IMR-90 (cell line): ENCODE measurements at regions not wholly inside any gene's neighbourhood (a gene's known extent, or its start where the extent isn't known, plus 50 kb on each side); places are given as distances from the start of the nearest gene placed in this dataset.

Source experiments
- ATAC-seq: fragments of 200-7000 bp; cut with Tn5 transposase; 2 replicates; pipeline ENCODE4 v1.9.1; 2020; ENCODE audit warnings: low read depth, mild to moderate bottlenecking, moderate library complexity
- BruUV-seq: library from RNA; stranded (reverse); fragments of 400-500 nt; replicated peaks from 2 replicates; lab custom pipeline; 2021; lab: Mats Ljungman, UMichigan
- CTCF ChIA-PET: fragments of 300-600 bp; formaldehyde crosslinking; extraction: SDS; loops from one replicate; lab custom pipeline; 2021; ENCODE audit warnings: antibody characterized with exemption; lab: Yijun Ruan, JAX
- POLR2A ChIA-PET: fragments of 300-600 bp; sonication (Branson Sonifier 250); formaldehyde crosslinking; loops from one replicate; lab custom pipeline; 2022; ENCODE audit warnings: antibody characterized with exemption; ENCODE audit not compliant: unreplicated experiment; lab: Charles Lee
- DNase-seq: peaks from one replicate; pipeline ENCODE4 v3.0.0; 2013
- H2AFZ ChIP-seq: replicated peaks from 2 replicates; pipeline ENCODE3; 2013; ENCODE audit warnings: low read length, mild to moderate bottlenecking; ENCODE audit not compliant: poor library complexity
- H2AK5ac ChIP-seq: 2 replicates; pipeline ENCODE4 v1.6.1; 2013; ENCODE audit warnings: low read depth, low read length, inconsistent platforms
- H2AK9ac ChIP-seq: replicated peaks from 2 replicates; pipeline ENCODE3; 2013; ENCODE audit warnings: mild to moderate bottlenecking, low read depth, low read length, moderate library complexity; ENCODE audit not compliant: poor library complexity
- H2BK120ac ChIP-seq: 2 replicates; pipeline ENCODE4 v1.6.1; 2013; ENCODE audit warnings: low read depth, low read length, inconsistent platforms
- H2BK15ac ChIP-seq: 3 replicates; pipeline ENCODE4 v1.6.1; 2013; ENCODE audit warnings: low read depth, low read length, inconsistent platforms
- H2BK20ac ChIP-seq: 2 replicates; pipeline ENCODE4 v1.6.1; 2013; ENCODE audit warnings: low read depth, mild to moderate bottlenecking, inconsistent platforms, low read length, moderate library complexity
- H2BK5ac ChIP-seq: 2 replicates; pipeline ENCODE4 v1.6.1; 2013; ENCODE audit warnings: mild to moderate bottlenecking, low read depth, low read length, inconsistent platforms; ENCODE audit not compliant: poor library complexity, severe bottlenecking
- H3K14ac ChIP-seq: replicated peaks from 2 replicates; pipeline ENCODE4 v1.6.1; 2013; ENCODE audit warnings: low read depth, low read length, inconsistent platforms
- H3K18ac ChIP-seq: 2 replicates; pipeline ENCODE4 v1.6.1; 2013; ENCODE audit warnings: low read depth, low read length, control low read depth
- H3K23ac ChIP-seq: 2 replicates; pipeline ENCODE4 v1.6.1; 2013; ENCODE audit warnings: low read depth, low read length, inconsistent platforms
- H3K27ac ChIP-seq: 2 replicates; pipeline ENCODE4 v1.5.1; 2013; ENCODE audit warnings: mild to moderate bottlenecking, control low read depth, low read length; ENCODE audit not compliant: insufficient read depth
- H3K27me3 ChIP-seq: 2 replicates; pipeline ENCODE4 v1.6.1; 2013; ENCODE audit warnings: low read length; ENCODE audit not compliant: control insufficient read depth, insufficient read depth
- H3K36me3 ChIP-seq: 2 replicates; pipeline ENCODE4 v1.6.1; 2013; ENCODE audit warnings: low read length, mixed read lengths; ENCODE audit not compliant: control insufficient read depth, insufficient read depth
- H3K4ac ChIP-seq: 2 replicates; pipeline ENCODE4 v1.6.1; 2013; ENCODE audit warnings: low read depth, low read length, inconsistent platforms
- H3K4me1 ChIP-seq: 2 replicates; pipeline ENCODE4 v1.6.1; 2013; ENCODE audit warnings: low read length, mixed read lengths; ENCODE audit not compliant: control insufficient read depth, insufficient read depth
- H3K4me2 ChIP-seq: 2 replicates; pipeline ENCODE4 v1.6.1; 2013; ENCODE audit warnings: low read depth, mild to moderate bottlenecking, control low read depth, low read length, moderate library complexity
- H3K4me3 ChIP-seq: 2 replicates; pipeline ENCODE4 v1.5.1; 2013; ENCODE audit warnings: low read depth, mild to moderate bottlenecking, control low read depth, low read length, moderate library complexity; ENCODE audit not compliant: insufficient read depth
- H3K56ac ChIP-seq: 2 replicates; pipeline ENCODE4 v1.6.1; 2013; ENCODE audit warnings: low read length, inconsistent platforms; ENCODE audit not compliant: insufficient read depth; ENCODE audit errors: extremely low read depth
- H3K79me1 ChIP-seq, 2 experiments: 2 replicates each; pipeline ENCODE4 v1.6.1; 2013; ENCODE audit warnings: low read length in 2 of 2, inconsistent platforms in 1 of 2, low read depth in 1 of 2
- H3K9ac ChIP-seq: 2 replicates; pipeline ENCODE4 v1.6.1; 2013; ENCODE audit warnings: low read depth, low read length, control low read depth
- H3K9me1 ChIP-seq: 2 replicates; pipeline ENCODE4 v1.6.1; 2013; ENCODE audit warnings: low read length, inconsistent platforms; ENCODE audit not compliant: insufficient read depth
- H3K9me3 ChIP-seq: 2 replicates; pipeline ENCODE4 v1.6.1; 2013; ENCODE audit warnings: low read length; ENCODE audit not compliant: control insufficient read depth, insufficient read depth
- H4K20me1 ChIP-seq: 2 replicates; pipeline ENCODE4 v1.6.1; 2013; ENCODE audit warnings: low read length, inconsistent platforms; ENCODE audit not compliant: insufficient read depth
- H4K5ac ChIP-seq: 2 replicates; pipeline ENCODE4 v1.6.1; 2013; ENCODE audit warnings: mild to moderate bottlenecking, low read depth, low read length, control low read depth
- H4K8ac ChIP-seq, 2 experiments: 2 replicates each; pipeline ENCODE4 v1.6.1; 2013; ENCODE audit warnings: low read depth in 2 of 2, low read length in 2 of 2, control low read depth in 1 of 2, inconsistent platforms in 1 of 2
- H4K91ac ChIP-seq: 2 replicates; pipeline ENCODE4 v1.6.1; 2013; ENCODE audit warnings: low read depth, low read length, inconsistent platforms; ENCODE audit not compliant: insufficient read depth
- BHLHE40 ChIP-seq: fragments of 150-350 bp; IDR thresholded peaks from 2 replicates; pipeline ENCODE4 v1.6.1; 2016; ENCODE audit warnings: mild to moderate bottlenecking, low read depth, low read length
- CTCF ChIP-seq: conservative IDR thresholded peaks from 2 replicates; pipeline ENCODE4 v1.5.1; 2012; ENCODE audit warnings: mild to moderate bottlenecking, low read depth, low read length, improper control_type of control experiment
- ELK1 ChIP-seq: fragments of 150-350 bp; IDR thresholded peaks from 2 replicates; pipeline ENCODE4 v1.6.1; 2016; ENCODE audit warnings: low read depth, mild to moderate bottlenecking, low read length, moderate library complexity, borderline replicate concordance
- MAFK ChIP-seq: IDR thresholded peaks from 2 replicates; pipeline ENCODE4 v1.6.1; 2012; ENCODE audit warnings: low read depth, low read length, improper control_type of control experiment
- MXI1 ChIP-seq: IDR thresholded peaks from 2 replicates; pipeline ENCODE4 v1.6.1; 2012; ENCODE audit warnings: low read depth, mild to moderate bottlenecking, low read length, moderate library complexity, borderline replicate concordance
- NFE2L2 ChIP-seq: fragments of 150-350 bp; IDR thresholded peaks from 2 replicates; pipeline ENCODE4 v1.6.1; 2016; ENCODE audit warnings: low read depth, mild to moderate bottlenecking, low read length
- RAD21 ChIP-seq: IDR thresholded peaks from 2 replicates; pipeline ENCODE4 v1.6.1; 2012; ENCODE audit warnings: low read length, improper control_type of control experiment
- RCOR1 ChIP-seq: IDR thresholded peaks from 2 replicates; pipeline ENCODE4 v1.6.1; 2012; ENCODE audit warnings: mild to moderate bottlenecking, low read length, improper control_type of control experiment; ENCODE audit not compliant: insufficient replicate concordance
- SMC3 ChIP-seq: fragments of 150-350 bp; IDR thresholded peaks from 2 replicates; pipeline ENCODE4 v1.6.1; 2016; ENCODE audit warnings: low read depth, mild to moderate bottlenecking, antibody characterized with exemption, low read length, moderate library complexity
- USF2 ChIP-seq: fragments of 150-350 bp; IDR thresholded peaks from 2 replicates; pipeline ENCODE4 v1.6.1; 2017; ENCODE audit warnings: mild to moderate bottlenecking, antibody characterized with exemption, low read length, low read depth
- WGBS, 2 experiments: methylation state at CpG; one replicate each; pipeline versions ENCODE4 v1.1.5 to v1.1.7; 2013; ENCODE audit warnings: missing lambda C conversion rate in 2 of 2; ENCODE audit not compliant: insufficient read length in 1 of 2; ENCODE audit errors: extremely low coverage in 2 of 2; 5-methylcytosine and 5-hydroxymethylcytosine counted together
- dilution Hi-C: fragments of 300-500 bp; cut with HindIII; formaldehyde crosslinking; loops from one replicate; pipeline ENCODE4 v1.14.3; 2018; ENCODE audit warnings: low sequenced_read_pairs; ENCODE audit not compliant: unreplicated experiment
- in situ Hi-C: fragments of 300-500 bp; cut with MboI; formaldehyde crosslinking; loops from 3 replicates; pipeline ENCODE4 v1.14.3; 2019; ENCODE audit warnings: low sequenced_read_pairs, inconsistent platforms, mixed read lengths
- intact Hi-C: fragments of 100-400 bp; cut with micrococcal nuclease; formaldehyde crosslinking; loops from 2 replicates; pipeline ENCODE4 v1.10.0; 2022

GRCh38 chr7:22561321-22561811, 61.4 kb upstream of the STEAP1B start (continued):
- TF ChIP-seq ELK1 = no peak

GRCh38 chr7:22559829-22560489, 60.0 kb upstream of the STEAP1B start:
- H3K4me3 ChIP-seq = no peak overlapping the region
- peaks cover 4% of the 10 kb centered on the region; the same call in 1 of the 2 replicates for H3K9me1 ChIP-seq
- peak; percentile 47 for ATAC-seq
- H2BK120ac ChIP-seq = peak overlapping the region; percentile 96
- peak overlapping the region; percentile 90; the same call in 1 of the 2 replicates for H3K27ac ChIP-seq
- CTCF ChIA-PET = interaction anchor here (0.7 to 3.2 kb wide), 9 partner anchors 24 to 496 kb away, joined by 3 to 37 read pairs (median 6); partner anchors contain the start of gene IL6
- peak overlapping the region; percentile 41; the same call in 1 of the 2 replicates for H4K91ac ChIP-seq
- peak; percentile 86 for DNase-seq
- peak overlapping the region; percentile 46 for H3K9ac ChIP-seq
- H3K4me1 ChIP-seq = peaks cover 31% of the 10 kb centered on the region
- H4K20me1 ChIP-seq = no peaks in the 10 kb centered on the region
- H3K56ac ChIP-seq = no peak overlapping the region
- peak overlapping the region; percentile 25 to 79 for H4K8ac ChIP-seq
- H3K36me3 ChIP-seq = no peaks in the 10 kb centered on the region
- peak overlapping the region; percentile 85; the same call in 2 of the 3 replicates for H2BK15ac ChIP-seq
- peak overlapping the region; percentile 94 for H3K4ac ChIP-seq
- no peak overlapping the region for H2AK9ac ChIP-seq
- peak overlapping the region; percentile 73; the same call in 1 of the 2 replicates for H2BK20ac ChIP-seq
- H3K4me2 ChIP-seq = no peak overlapping the region
- H3K79me1 ChIP-seq = peaks cover 0 to 15% of the 10 kb centered on the region in 2 experiments; a peak in 2 of 4 replicates
- H3K23ac ChIP-seq = no peak overlapping the region
- H2AK5ac ChIP-seq = peak overlapping the region; percentile 77
- POLR2A ChIA-PET = interaction anchor here (3.1 kb wide), 1 partner anchor 168 kb away, joined by 38 read pairs; the partner anchor contains the start of gene IL6
- dilution Hi-C loops (loop anchor here (25.0 kb wide), 1 partner anchor 502 kb away; no protein-coding TSS in a partner anchor), intact Hi-C loops (loop anchor here (1.0 to 5.0 kb wide), 6 partner anchors 87 to 495 kb away; no protein-coding TSS in a partner anchor), in situ Hi-C loops (loop anchor here (5.0 kb wide), 2 partner anchors 162 to 497 kb away; no protein-coding TSS in a partner anchor)
- H4K5ac ChIP-seq = peak overlapping the region; percentile 17; the same call in 1 of the 2 replicates
- peak overlapping the region; percentile 21 for H3K18ac ChIP-seq
- no CpG with 5 or more reads among the region's 13 CpGs for whole genome bisulfite sequencing, 2 experiments
- H3K9me3 ChIP-seq = no peaks in the 10 kb centered on the region
- H3K14ac ChIP-seq = no peak overlapping the region
- H2AFZ ChIP-seq = no peak overlapping the region
- no peak overlapping the region for H2BK5ac ChIP-seq
- H3K27me3 ChIP-seq = no peaks in the 10 kb centered on the region; the same call in 1 of the 2 replicates
- BruUV-seq = no TSS peak
- peak; percentile 100 for TF ChIP-seq SMC3
- peak; percentile 99 for TF ChIP-seq CTCF
- TF ChIP-seq NFE2L2 = no peak
- no peak for TF ChIP-seq USF2
- TF ChIP-seq MXI1 = no peak
- TF ChIP-seq MAFK = no peak
- peak; percentile 25; the same call in 1 of the 2 replicates for TF ChIP-seq BHLHE40
- no peak for TF ChIP-seq RCOR1
- peak; percentile 99 for TF ChIP-seq RAD21
